Hematopoietic multipotent progenitor cell (in vitro differentiated cells): ENCODE measurements at regions not wholly inside any gene's neighbourhood (a gene's known extent, or its start where the extent isn't known, plus 50 kb on each side); places are given as distances from the start of the nearest gene placed in this dataset.

Experiments used
- DNase-seq, 3 donors: peaks; one replicate each; pipeline ENCODE4 v3.0.0-alpha.2; 2011 to 2015; ENCODE audit warnings: low read depth in 2 of 3, low spot score in 2 of 3

DNA sequence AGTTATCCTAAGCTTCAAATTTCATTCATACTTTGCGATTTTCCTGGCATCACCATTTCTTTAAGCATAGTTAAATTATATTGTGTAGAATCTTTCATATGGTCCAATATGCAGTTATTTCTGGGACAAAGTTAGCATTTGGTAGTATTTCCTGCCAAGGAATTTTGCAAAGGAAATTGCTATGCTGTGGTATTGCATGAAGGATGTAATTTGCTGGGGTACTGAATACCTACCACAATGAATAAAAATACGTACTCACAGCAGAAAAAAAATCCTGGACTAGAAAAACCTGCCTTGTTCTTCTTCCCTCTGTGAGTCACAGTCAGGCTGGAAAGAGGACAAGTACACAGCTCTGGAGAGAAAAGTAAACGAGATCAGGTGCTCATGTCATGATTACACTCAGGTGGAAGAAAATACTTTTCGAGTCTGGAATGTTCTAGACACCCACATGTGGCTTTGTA lies 241.2 kb downstream of the PTBP2 start:
- no peak for DNase-seq

DNA sequence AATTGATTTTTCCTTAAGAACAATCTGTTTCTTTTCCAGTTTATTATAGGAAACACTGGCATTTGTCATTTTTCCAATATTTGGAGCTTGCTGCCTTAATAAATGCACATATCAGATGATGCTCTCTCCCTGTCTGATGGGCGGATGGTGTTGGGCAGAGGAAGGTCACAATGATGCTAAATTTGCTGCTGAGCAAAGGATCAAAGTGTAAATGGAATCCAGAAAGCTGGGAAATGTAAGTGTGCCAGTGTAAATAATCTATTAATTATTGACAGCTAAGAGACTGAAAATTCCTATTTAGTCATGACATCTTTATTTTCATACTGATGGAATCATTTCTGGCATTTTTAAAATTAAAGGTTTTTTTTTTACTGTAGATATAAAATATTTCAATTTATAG lies 243.2 kb downstream of the PTBP2 start:
- no peak for DNase-seq

GRCh38 chr1:96966536-96967138 lies 245.1 kb downstream of the PTBP2 start:
- peak; percentile 26 to 77 (median 48) for DNase-seq

DNA sequence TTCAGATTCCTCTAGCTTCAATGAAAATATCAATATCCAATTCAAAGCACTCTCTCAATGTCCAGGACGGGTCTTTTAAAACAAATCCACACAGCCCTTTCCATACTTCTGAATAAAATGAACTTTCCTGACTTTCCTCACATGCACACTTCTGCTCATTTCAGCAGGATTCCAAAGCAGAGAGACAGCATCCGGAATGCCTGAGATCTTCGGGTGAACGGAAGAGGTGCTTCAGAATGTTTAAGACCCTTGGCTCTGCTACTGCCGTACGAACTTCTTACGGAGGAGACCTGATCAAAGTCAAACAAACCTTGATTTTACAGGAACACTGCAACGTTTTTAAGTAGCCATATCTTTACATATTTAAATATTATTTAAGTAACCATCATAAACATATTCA lies 245.7 kb downstream of the PTBP2 start:
- no peak for DNase-seq

DNA sequence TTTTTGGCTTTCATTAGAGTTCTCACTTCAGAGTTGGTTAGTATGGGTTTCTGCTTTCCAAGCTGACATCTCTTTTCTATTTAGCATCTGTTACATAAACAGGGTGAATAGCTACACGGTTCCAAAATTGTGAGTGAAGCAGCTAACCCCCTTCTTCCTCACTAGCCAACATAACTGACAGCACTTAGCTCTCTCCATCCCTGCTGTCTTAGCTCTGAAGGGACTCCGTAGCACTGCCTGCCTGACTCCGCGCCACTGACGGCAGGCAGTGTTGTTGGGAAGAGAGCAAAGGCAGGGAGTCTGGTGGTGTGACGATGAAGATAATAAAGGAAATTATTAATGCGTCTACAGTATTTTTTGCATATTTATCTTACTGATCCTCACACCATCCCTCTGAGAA lies 247.0 kb downstream of the PTBP2 start:
- DNase-seq = no peak

- no peak for DNase-seq
Measured at GRCh38 chr1:96968983-96969382, 247.4 kb downstream of the PTBP2 start.

DNA sequence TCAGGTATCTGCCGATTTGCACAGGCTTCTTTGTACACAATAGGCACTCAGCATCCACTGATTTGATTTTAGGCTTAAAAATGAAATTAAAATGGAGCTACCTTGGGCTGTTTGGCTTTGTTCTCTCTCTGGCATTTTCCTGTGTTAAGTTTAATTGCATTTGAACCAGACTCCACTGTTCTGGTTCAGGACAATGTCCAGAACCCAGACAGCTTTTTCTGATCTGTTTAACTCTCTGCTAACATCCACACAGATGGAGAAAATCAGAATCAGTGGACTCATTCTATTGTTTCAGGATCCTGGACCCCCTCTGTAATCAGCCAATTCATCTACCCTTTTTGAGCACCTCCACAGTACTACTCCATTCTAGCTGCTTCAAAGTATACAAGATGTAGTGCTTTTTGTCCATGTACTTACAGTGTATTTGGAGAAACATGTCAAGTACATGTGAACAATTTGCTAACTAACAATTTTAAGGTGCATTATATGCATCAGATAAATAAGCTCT lies 248.1 kb downstream of the PTBP2 start:
- DNase-seq = no peak

- DNase-seq = no peak
Measured at GRCh38 chr1:96971439-96971838, 249.9 kb downstream of the PTBP2 start.

- no peak for DNase-seq
Measured at GRCh38 chr1:96971849-96972602, 250.4 kb downstream of the PTBP2 start.

- DNase-seq = no peak
Measured at GRCh38 chr1:96973605-96974004, 252.0 kb downstream of the PTBP2 start.

DNA sequence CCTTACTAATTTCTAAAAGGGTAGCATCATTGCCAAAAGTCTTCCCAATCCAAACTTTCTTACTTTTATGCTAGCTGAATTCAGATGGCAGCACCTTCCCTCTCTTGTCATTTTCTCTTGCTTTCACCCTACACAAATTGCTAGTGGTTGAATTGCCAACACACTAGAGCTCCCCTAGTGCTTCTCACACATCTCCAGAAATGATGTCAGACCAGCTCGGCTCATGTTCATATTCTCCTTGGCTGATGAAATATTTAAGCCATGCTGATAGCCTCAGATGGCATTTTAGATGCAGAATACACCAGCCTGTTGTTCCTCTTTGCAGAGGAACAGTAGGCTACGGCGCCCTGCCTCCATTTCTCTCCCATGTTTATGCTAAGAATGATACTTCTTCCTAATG lies 256.9 kb downstream of the PTBP2 start:
- DNase-seq = no peak

GRCh38 chr1:96978901-96979300 lies 257.3 kb downstream of the PTBP2 start:
- DNase-seq = no peak

DNA sequence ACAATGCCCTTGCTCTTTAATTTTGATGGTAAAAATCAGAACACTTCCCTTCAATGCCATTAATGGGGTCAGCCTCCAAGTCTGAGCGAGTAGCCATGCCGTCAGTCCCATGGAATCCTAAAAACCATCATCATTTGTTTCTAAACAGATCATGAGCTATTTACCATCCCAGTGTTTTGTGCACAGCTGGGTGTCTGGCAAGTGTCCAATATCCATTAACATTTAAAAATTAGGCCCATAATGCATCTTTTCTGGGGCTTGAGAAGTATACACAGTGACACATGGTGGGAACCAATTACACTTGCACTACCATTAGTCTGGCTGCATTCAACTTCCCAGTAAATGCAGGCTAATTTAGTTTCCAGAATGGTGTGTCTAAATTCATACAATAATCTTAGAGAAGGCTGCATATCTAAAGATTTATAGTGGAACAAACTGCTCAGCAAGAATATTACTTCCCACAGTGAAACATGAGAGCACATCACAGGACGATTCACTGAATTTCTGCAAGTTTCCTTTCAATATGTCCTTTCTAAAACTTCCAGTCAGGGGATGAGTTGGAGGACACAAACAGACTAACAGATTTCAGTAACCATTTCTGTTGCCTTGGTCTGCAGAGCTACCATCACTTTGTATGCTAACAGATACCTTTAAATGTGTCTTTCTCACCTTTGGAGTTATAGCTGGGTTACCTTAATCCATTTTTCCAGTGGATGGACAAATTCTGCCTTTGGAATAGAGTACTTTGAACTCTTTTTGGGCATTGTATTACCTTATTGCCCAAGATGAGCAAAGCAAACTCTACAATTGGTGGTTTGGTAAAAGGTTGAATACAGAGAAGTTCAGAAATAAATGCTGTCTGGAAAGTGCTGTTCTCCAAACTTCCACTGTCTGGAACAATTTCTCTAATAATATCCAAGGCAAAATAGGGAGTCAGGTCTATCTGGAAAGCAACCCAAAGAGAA lies 258.0 kb downstream of the PTBP2 start:
- DNase-seq = no peak

- DNase-seq = no peak
Measured at GRCh38 chr1:96980448-96980847, 258.9 kb downstream of the PTBP2 start.

DNA sequence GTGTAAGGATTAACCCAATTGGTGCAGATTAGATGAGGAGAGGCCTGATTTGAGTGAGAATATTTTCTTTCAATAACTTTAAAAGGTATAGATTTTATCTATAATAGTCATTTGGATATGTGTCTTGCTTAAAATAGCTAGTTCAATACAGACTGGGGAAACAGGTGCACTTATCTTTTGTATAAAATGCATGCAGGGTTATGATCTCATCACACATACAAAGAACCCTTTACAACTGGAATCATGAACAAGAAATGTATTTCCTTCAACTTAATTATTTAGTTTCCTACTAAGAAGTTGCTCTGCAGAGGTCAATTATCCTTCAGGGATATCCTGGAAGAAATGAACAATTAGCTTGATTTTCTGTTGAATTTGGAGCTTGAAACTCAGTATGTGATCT lies 259.6 kb downstream of the PTBP2 start:
- DNase-seq = no peak

GRCh38 chr1:96982118-96982517 lies 260.5 kb downstream of the PTBP2 start:
- no peak for DNase-seq

GRCh38 chr1:96983866-96984265 lies 262.3 kb downstream of the PTBP2 start:
- DNase-seq = no peak

DNA sequence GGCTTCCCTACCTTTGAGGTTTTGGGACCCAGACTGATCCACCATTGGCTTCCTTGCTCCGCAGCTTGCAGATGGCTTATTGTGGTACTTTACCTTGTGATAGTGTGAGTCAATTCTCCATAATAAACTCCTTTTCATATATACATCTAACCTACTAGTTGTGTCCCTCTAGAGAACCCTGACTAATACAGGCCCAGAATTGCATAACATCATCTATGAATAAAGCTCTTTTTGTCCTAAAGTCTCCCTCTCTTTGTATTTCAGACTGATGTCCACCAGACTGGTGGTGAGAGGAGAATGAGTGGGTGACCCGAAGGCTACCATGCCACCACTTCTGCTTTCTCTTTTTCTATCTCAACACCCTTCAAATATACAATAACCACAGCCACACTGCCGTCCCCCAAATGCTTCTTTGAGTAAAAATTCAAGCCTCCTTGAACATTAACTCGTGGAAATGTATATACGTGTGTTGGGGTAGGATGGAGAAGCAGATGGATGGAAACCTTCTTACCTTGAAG lies 265.7 kb downstream of the PTBP2 start:
- DNase-seq = no peak

- no peak for DNase-seq
Measured at GRCh38 chr1:96989302-96989701, 267.7 kb downstream of the PTBP2 start.

- no peak for DNase-seq
Measured at GRCh38 chr1:96990136-96990535, 268.6 kb downstream of the PTBP2 start.

DNA sequence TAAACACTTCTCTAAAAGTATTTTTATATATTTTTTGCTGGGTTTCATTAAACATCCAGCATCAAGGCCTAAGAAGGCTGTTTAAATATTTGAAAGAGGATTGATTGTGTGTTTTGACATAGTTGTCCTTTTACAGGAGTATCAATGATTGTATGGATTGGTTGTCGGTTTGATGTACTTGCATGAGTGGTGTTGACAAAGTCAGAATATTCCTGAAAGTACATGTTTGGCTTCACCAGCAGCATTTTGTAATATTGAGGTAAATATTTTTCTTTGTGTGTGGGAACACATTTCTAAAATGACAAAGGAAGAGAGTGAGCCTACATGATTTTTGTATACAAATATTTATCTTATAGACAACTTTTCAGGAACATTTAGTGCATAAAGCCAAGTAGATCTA lies 269.7 kb downstream of the PTBP2 start:
- no peak for DNase-seq
